ENCODE measurements at regions not wholly inside any gene's neighbourhood (a gene's known extent, or its start where the extent isn't known, plus 50 kb on each side); places are given as distances from the start of the nearest gene placed in this dataset.
A peak's percentile ranks its signal among the peaks of the same experiment; 100 is the strongest.

DNA sequence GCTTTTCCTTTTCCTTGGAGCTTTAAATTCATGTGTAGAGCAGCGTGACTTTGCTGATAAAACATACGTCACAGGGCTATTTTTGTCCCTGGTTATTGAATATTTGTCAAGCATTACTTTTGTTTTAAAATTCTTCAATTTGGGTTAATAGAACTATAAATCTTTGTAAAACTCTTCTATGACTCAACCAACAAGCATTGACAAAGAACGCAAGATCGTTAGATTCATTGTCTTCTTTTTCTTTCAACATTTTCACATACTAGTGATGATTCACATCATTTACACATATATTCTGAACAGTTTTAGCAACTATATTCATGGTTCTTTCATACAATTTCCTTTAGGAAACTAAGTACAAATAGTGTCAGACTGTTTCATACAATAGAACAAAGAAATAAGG, 72.0 kb upstream of the GPM6A start:
- Mint-ChIP-seq H3K4me1 (ENCODE audit: unreplicated experiment) (no peaks in the 10 kb centered on the region), H3K9me3 (peaks cover 4% of the 10 kb centered on the region), H3K4me3 (no peak overlapping the region), H3K27me3 (no peaks in the 10 kb centered on the region), H3K27ac (no peak overlapping the region), H3K36me3 (no peaks in the 10 kb centered on the region)
- DNase-seq (ENCODE audit: extremely low spot score, unreplicated experiment) = no peak
- TF ChIP-seq, protein P1, sequence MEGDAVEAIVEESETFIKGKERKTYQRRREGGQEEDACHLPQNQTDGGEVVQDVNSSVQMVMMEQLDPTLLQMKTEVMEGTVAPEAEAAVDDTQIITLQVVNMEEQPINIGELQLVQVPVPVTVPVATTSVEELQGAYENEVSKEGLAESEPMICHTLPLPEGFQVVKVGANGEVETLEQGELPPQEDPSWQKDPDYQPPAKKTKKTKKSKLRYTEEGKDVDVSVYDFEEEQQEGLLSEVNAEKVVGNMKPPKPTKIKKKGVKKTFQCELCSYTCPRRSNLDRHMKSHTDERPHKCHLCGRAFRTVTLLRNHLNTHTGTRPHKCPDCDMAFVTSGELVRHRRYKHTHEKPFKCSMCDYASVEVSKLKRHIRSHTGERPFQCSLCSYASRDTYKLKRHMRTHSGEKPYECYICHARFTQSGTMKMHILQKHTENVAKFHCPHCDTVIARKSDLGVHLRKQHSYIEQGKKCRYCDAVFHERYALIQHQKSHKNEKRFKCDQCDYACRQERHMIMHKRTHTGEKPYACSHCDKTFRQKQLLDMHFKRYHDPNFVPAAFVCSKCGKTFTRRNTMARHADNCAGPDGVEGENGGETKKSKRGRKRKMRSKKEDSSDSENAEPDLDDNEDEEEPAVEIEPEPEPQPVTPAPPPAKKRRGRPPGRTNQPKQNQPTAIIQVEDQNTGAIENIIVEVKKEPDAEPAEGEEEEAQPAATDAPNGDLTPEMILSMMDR (conservative IDR thresholded peaks at IDR 0.05) = no peak

DNA sequence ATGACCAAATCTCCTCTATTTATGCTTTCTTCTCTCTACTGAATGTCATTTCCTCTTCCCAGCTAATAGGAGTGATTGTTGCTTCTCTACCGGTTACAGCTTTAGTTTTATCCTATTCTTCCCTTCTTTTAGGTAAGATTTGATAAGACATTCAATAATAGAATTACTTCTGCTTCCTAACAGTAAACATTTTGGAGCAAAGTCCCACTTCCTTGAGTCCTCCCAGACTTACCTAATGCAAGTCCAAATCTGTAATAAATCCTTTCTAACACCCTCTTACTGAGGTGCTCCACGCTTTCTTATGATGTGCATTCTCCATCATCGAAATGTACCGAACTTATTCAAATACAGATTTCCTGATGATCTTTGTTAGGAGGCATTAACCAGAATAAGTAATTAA, 79.2 kb upstream of the GPM6A start:
- Mint-ChIP-seq H3K4me1 (ENCODE audit: unreplicated experiment) (no peaks in the 10 kb centered on the region), H3K27ac (no peak overlapping the region), H3K4me3 (no peak overlapping the region), H3K36me3 (no peaks in the 10 kb centered on the region), H3K9me3 (no peaks in the 10 kb centered on the region), H3K27me3 (no peaks in the 10 kb centered on the region)
- DNase-seq (ENCODE audit: extremely low spot score, unreplicated experiment) = no peak
- TF ChIP-seq, protein P1 (conservative IDR thresholded peaks at IDR 0.05) = no peak

DNA sequence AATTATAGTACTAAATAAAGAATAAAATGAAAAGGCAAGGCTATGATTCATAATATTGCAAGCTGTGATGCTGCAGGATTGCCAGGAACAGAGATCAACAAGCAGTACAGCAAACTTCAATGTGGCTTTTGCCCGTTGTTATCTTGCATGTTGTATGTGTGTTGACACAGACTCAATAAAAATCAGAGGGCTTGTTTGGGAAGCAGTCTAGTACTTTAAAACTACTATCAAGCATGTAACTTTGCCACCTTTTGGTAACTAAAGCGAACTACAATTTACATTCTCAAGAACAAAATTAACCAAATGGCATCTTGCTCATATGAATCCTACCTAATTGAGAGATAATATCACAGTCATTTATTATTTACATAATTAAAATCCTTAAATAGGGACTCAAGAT, 79.8 kb upstream of the GPM6A start:
- no peak overlapping the region for H3K27ac Mint-ChIP-seq
- H3K9me3 Mint-ChIP-seq = no peaks in the 10 kb centered on the region
- no peak overlapping the region for H3K4me3 Mint-ChIP-seq
- no peaks in the 10 kb centered on the region for H3K27me3 Mint-ChIP-seq
- TF ChIP-seq, protein P1 (conservative IDR thresholded peaks at IDR 0.05) = peak; percentile 67
- H3K4me1 Mint-ChIP-seq (ENCODE audit: unreplicated experiment) = no peaks in the 10 kb centered on the region
- no peak for DNase-seq (ENCODE audit: extremely low spot score, unreplicated experiment)
- no peaks in the 10 kb centered on the region for H3K36me3 Mint-ChIP-seq

DNA sequence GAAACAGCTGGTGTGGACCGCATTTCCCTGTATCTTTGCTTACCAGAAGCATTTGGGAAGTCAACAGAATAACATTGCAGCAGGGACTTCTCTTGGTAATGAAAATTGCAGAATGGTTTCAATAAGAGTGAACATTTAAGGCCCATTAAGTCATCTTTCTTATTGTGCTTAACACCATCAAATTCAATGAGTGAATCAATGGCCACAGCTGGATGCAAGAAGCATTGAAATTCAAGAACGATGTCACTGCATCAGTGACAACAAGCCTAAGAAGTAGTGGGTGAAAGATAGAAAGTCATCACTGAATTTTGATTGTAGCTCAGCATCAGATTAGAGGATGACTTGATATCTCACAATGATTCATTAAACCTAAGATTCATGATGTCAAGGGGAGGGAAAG, 93.9 kb upstream of the GPM6A start:
- Mint-ChIP-seq H3K4me3 (no peak overlapping the region), H3K27me3 (no peaks in the 10 kb centered on the region), H3K27ac (no peak overlapping the region), H3K9me3 (no peaks in the 10 kb centered on the region), H3K36me3 (no peaks in the 10 kb centered on the region), H3K4me1 (ENCODE audit: unreplicated experiment) (no peaks in the 10 kb centered on the region)
- no peak for DNase-seq (ENCODE audit: extremely low spot score, unreplicated experiment)
- TF ChIP-seq, protein P1 (conservative IDR thresholded peaks at IDR 0.05) = no peak

DNA sequence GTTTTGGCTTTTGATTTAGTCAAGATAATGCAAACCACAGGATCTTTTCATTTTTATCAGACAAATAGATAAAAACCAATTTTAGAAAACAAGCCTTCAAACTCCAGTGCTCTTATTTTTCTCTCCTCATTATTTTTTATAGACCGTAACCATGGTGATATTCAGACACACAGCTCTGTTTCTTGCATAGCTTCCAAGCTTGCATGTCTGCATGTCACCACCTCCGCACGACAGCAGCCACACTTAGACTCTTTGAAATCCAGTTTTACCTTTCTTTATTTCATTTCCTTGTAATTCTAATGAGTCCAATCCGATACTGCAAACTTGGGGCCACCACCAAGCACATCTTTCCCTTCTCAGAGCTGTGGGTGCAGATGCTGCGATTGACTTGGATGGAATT, 94.3 kb upstream of the GPM6A start:
- Mint-ChIP-seq H3K27ac (no peak overlapping the region), H3K27me3 (no peaks in the 10 kb centered on the region), H3K9me3 (no peaks in the 10 kb centered on the region), H3K4me1 (ENCODE audit: unreplicated experiment) (no peaks in the 10 kb centered on the region), H3K36me3 (no peaks in the 10 kb centered on the region), H3K4me3 (no peak overlapping the region)
- no peak for DNase-seq (ENCODE audit: extremely low spot score, unreplicated experiment)
- TF ChIP-seq, protein P1 (conservative IDR thresholded peaks at IDR 0.05) = no peak

DNA sequence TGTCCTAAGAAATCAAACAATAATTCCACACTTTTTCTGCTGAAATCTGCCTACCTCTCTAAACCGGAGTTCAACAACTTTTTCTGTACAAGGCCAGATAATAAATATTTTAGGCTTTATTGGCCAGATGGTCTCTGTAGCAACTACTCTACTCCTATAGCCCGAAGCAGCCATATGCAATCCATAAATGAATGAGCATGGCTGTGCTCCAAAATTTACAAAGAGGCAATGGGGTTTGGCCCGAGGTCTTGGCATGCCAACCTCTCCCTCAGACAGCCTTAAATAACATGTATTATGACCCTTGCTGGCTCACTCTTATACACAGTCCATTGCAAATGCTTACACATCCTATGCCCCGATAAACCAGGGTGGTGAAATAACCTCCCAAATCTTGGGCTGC, 98.6 kb upstream of the GPM6A start:
- H3K27me3 Mint-ChIP-seq = no peaks in the 10 kb centered on the region
- no peaks in the 10 kb centered on the region for H3K36me3 Mint-ChIP-seq
- H3K27ac Mint-ChIP-seq = no peak overlapping the region

More for the DNA sequence above, 98.6 kb upstream of the GPM6A start:
- TF ChIP-seq, protein P1 (conservative IDR thresholded peaks at IDR 0.05) = no peak
- Mint-ChIP-seq H3K4me3 (no peak overlapping the region), H3K9me3 (no peaks in the 10 kb centered on the region), H3K4me1 (ENCODE audit: unreplicated experiment) (no peaks in the 10 kb centered on the region)
- no peak for DNase-seq (ENCODE audit: extremely low spot score, unreplicated experiment)
